ENCODE measurements at regions not wholly inside any gene's neighbourhood (a gene's known extent, or its start where the extent isn't known, plus 50 kb on each side); places are given as distances from the start of the nearest gene placed in this dataset.

GRCh38 chr15:91737151-91737818, 116.2 kb upstream of the SLCO3A1 start:
- no peak overlapping the region for H3K9ac ChIP-seq (ENCODE audit: insufficient read depth, low read length)
- TF ChIP-seq EZH2 (IDR thresholded peaks at IDR 0.05; ENCODE audit: low read length, missing control alignments) (no peak), CTCF (conservative IDR thresholded peaks at IDR 0.05 in 1 of 2, IDR thresholded peaks at IDR 0.05 in 1 of 2; ENCODE audit: low read depth in 1 of 2, low read length in 2 of 2) (no peak)
- no peak overlapping the region for H3K4me2 ChIP-seq (ENCODE audit: extremely low read depth, insufficient read depth, low read length)
- no peak overlapping the region for H3K27ac ChIP-seq (ENCODE audit: insufficient read depth, low read length)
- no peaks in the 10 kb centered on the region for H3K9me3 ChIP-seq (ENCODE audit: control insufficient read depth, insufficient read depth, low read depth, low read length)
- H2AFZ ChIP-seq (ENCODE audit: low read length), result no peak overlapping the region
- no peaks in the 10 kb centered on the region for H3K27me3 ChIP-seq (ENCODE audit: control insufficient read depth, insufficient read depth, low read length)
- H3K4me3 ChIP-seq (replicated peaks in 1 of 4; ENCODE audit: control extremely low read depth in 1 of 4, insufficient read depth in 1 of 4, low read depth in 3 of 4, low read length in 4 of 4), result no peak overlapping the region
- no peaks in the 10 kb centered on the region for H3K79me2 ChIP-seq (ENCODE audit: control insufficient read depth, insufficient read depth, low read length)
- H3K4me1 ChIP-seq (ENCODE audit: control insufficient read depth, extremely low read depth, insufficient read depth, low read length), result no peaks in the 10 kb centered on the region
- no peaks in the 10 kb centered on the region for H3K36me3 ChIP-seq (ENCODE audit: control insufficient read depth, insufficient read depth, low read length)
- DNase-seq (ENCODE audit: low read depth in 2 of 2), result no peak
- no peaks in the 10 kb centered on the region for H4K20me1 ChIP-seq (ENCODE audit: control insufficient read depth, extremely low read depth, insufficient read depth, low read length)

- Histone ChIP-seq H3K27ac (ENCODE audit: insufficient read depth, low read length) (no peak overlapping the region), H4K20me1 (ENCODE audit: control insufficient read depth, extremely low read depth, insufficient read depth, low read length) (no peaks in the 10 kb centered on the region), H3K79me2 (ENCODE audit: control insufficient read depth, insufficient read depth, low read length) (no peaks in the 10 kb centered on the region), H3K4me1 (ENCODE audit: control insufficient read depth, extremely low read depth, insufficient read depth, low read length) (no peaks in the 10 kb centered on the region), H3K36me3 (ENCODE audit: control insufficient read depth, insufficient read depth, low read length) (no peaks in the 10 kb centered on the region), H2AFZ (ENCODE audit: low read length) (no peak overlapping the region), H3K9me3 (ENCODE audit: control insufficient read depth, insufficient read depth, low read depth, low read length) (no peaks in the 10 kb centered on the region), H3K9ac (ENCODE audit: insufficient read depth, low read length) (no peak overlapping the region), H3K4me3 (replicated peaks in 1 of 4; ENCODE audit: control extremely low read depth in 1 of 4, insufficient read depth in 1 of 4, low read depth in 3 of 4, low read length in 4 of 4) (no peak overlapping the region), H3K4me2 (ENCODE audit: extremely low read depth, insufficient read depth, low read length) (no peak overlapping the region), H3K27me3 (ENCODE audit: control insufficient read depth, insufficient read depth, low read length) (no peaks in the 10 kb centered on the region)
- no peak for DNase-seq (ENCODE audit: low read depth in 2 of 2)
- TF ChIP-seq CTCF (conservative IDR thresholded peaks at IDR 0.05 in 1 of 2, IDR thresholded peaks at IDR 0.05 in 1 of 2; ENCODE audit: low read depth in 1 of 2, low read length in 2 of 2) (no peak), EZH2 (IDR thresholded peaks at IDR 0.05; ENCODE audit: low read length, missing control alignments) (no peak)
Observed at GRCh38 chr15:91741986-91742385, 111.5 kb upstream of the SLCO3A1 start.

GRCh38 chr15:91751611-91752010, 101.9 kb upstream of the SLCO3A1 start:
- Histone ChIP-seq H3K79me2 (ENCODE audit: control insufficient read depth, insufficient read depth, low read length) (no peaks in the 10 kb centered on the region), H3K27me3 (ENCODE audit: control insufficient read depth, insufficient read depth, low read length) (no peaks in the 10 kb centered on the region), H3K9ac (ENCODE audit: insufficient read depth, low read length) (no peak overlapping the region), H4K20me1 (ENCODE audit: control insufficient read depth, extremely low read depth, insufficient read depth, low read length) (no peaks in the 10 kb centered on the region), H3K4me2 (ENCODE audit: extremely low read depth, insufficient read depth, low read length) (no peak overlapping the region), H3K36me3 (ENCODE audit: control insufficient read depth, insufficient read depth, low read length) (no peaks in the 10 kb centered on the region), H3K4me3 (replicated peaks in 1 of 4; ENCODE audit: control extremely low read depth in 1 of 4, insufficient read depth in 1 of 4, low read depth in 3 of 4, low read length in 4 of 4) (no peak overlapping the region), H3K9me3 (ENCODE audit: control insufficient read depth, insufficient read depth, low read depth, low read length) (no peaks in the 10 kb centered on the region), H3K4me1 (ENCODE audit: control insufficient read depth, extremely low read depth, insufficient read depth, low read length) (no peaks in the 10 kb centered on the region), H2AFZ (ENCODE audit: low read length) (no peak overlapping the region), H3K27ac (ENCODE audit: insufficient read depth, low read length) (no peak overlapping the region)
- no peak for DNase-seq (ENCODE audit: low read depth in 2 of 2)
- TF ChIP-seq CTCF (conservative IDR thresholded peaks at IDR 0.05 in 1 of 2, IDR thresholded peaks at IDR 0.05 in 1 of 2; ENCODE audit: low read depth in 1 of 2, low read length in 2 of 2), result no peak
- TF ChIP-seq EZH2 (IDR thresholded peaks at IDR 0.05; ENCODE audit: low read length, missing control alignments), result no peak
